GM12878 (cell line): ENCODE measurements at regions not wholly inside any gene's neighbourhood (a gene's known extent, or its start where the extent isn't known, plus 50 kb on each side); places are given as distances from the start of the nearest gene placed in this dataset.

Source experiments
- ATAC-seq: fragments of 200-7000 bp; cut with Tn5 transposase; 3 replicates; pipeline ENCODE4 v1.9.1; 2020; ENCODE audit warnings: mild to moderate bottlenecking, moderate library complexity
- BruUV-seq: library from RNA; stranded (reverse); fragments of 400-500 nt; replicated peaks from 2 replicates; lab custom pipeline; 2021; lab: Mats Ljungman, UMichigan
- CTCF ChIA-PET: fragments of 300-600 bp; sonication (Branson Sonifier 250); formaldehyde crosslinking; extraction: SDS; loops from one replicate; lab custom pipeline; 2021; ENCODE audit warnings: inconsistent platforms; lab: Yijun Ruan, JAX
- POLR2A ChIA-PET: fragments of 350-600 bp; formaldehyde crosslinking; extraction: SDS; loops from one replicate; lab custom pipeline; 2021; ENCODE audit warnings: inconsistent platforms; lab: Charles Lee
- RAD21 ChIA-PET: fragments of 300-600 bp; sonication (Branson Sonifier 250); formaldehyde crosslinking; loops from one replicate; lab custom pipeline; 2023; ENCODE audit warnings: antibody characterized with exemption; ENCODE audit not compliant: unreplicated experiment; lab: Charles Lee
- SMC1A ChIA-PET: fragments of 300-600 bp; sonication (Branson Sonifier 250); formaldehyde crosslinking; loops from one replicate; lab custom pipeline; 2023; ENCODE audit not compliant: unreplicated experiment, uncharacterized antibody; lab: Charles Lee
- DNase-seq: peaks from one replicate; pipeline ENCODE4 v3.0.0-alpha.2; 2011; ENCODE audit warnings: low read depth, low spot score
- FAIRE-seq: peaks from 3 replicates; lab custom pipeline; 2011; peaks lifted over from hg19 to GRCh38; lab: Jason Lieb, UNC
- H2AFZ ChIP-seq: 2 replicates; pipeline ENCODE4 v1.6.0; 2011; ENCODE audit warnings: low read depth, low read length, control low read depth; ENCODE audit not compliant: control insufficient read depth
- H3K27ac ChIP-seq: 2 replicates; pipeline ENCODE4 v1.5.1; 2011; ENCODE audit warnings: control low read depth; ENCODE audit not compliant: control insufficient read depth, insufficient read depth
- H3K27me3 ChIP-seq, 2 experiments: replicated peaks in 1 of 2; 2 replicates each; pipeline versions ENCODE4 v1.6.0 to v1.6.1; 2011; ENCODE audit warnings: low read length in 1 of 2; ENCODE audit not compliant: control insufficient read depth in 2 of 2, insufficient read depth in 2 of 2
- H3K36me3 ChIP-seq, 2 experiments: 2 replicates each; pipeline ENCODE4 v1.5.1; 2011; ENCODE audit warnings: low read length in 1 of 2; ENCODE audit not compliant: control insufficient read depth in 2 of 2, insufficient read depth in 2 of 2
- H3K4me1 ChIP-seq: 2 replicates; pipeline ENCODE4 v1.6.1; 2011; ENCODE audit warnings: mild to moderate bottlenecking, low read length, moderate library complexity, mixed read lengths; ENCODE audit not compliant: control insufficient read depth, insufficient read depth
- H3K4me2 ChIP-seq: 2 replicates; pipeline ENCODE4 v1.6.0; 2011; ENCODE audit warnings: control low read depth; ENCODE audit not compliant: control insufficient read depth, insufficient read depth
- H3K4me3 ChIP-seq: fragments of 200-600 bp; sonication (generic); 2 replicates; pipeline ENCODE4 v1.5.1; 2016
- H3K79me2 ChIP-seq: 2 replicates; pipeline ENCODE4 v1.6.0; 2011; ENCODE audit warnings: low read length; ENCODE audit not compliant: control insufficient read depth, insufficient read depth
- H3K9ac ChIP-seq: 2 replicates; pipeline ENCODE4 v1.8.0; 2011; ENCODE audit warnings: low read length, control low read depth, mixed read lengths; ENCODE audit not compliant: control insufficient read depth, insufficient read depth
- H3K9me3 ChIP-seq: replicated peaks from 3 replicates; pipeline ENCODE4 v1.5.1; 2011; ENCODE audit warnings: mild to moderate bottlenecking, low read length; ENCODE audit not compliant: control insufficient read depth, insufficient read depth
- H4K20me1 ChIP-seq: 2 replicates; pipeline ENCODE4 v1.6.0; 2011; ENCODE audit not compliant: control insufficient read depth, insufficient read depth
- EZH2 ChIP-seq: IDR thresholded peaks from 2 replicates; pipeline ENCODE4 v1.6.1; 2012; ENCODE audit warnings: low read depth, mild to moderate bottlenecking, control low read depth, inconsistent platforms, low read length, borderline replicate concordance; ENCODE audit not compliant: control insufficient read depth
- LARP7 ChIP-seq: fragments of 450-650 bp; IDR thresholded peaks from 2 replicates; pipeline ENCODE4 v1.6.1; 2017; ENCODE audit warnings: mild to moderate bottlenecking
- MYB ChIP-seq: fragments of 150-350 bp; IDR thresholded peaks from 2 replicates; pipeline ENCODE4 v1.6.1; 2014; ENCODE audit warnings: mild to moderate bottlenecking, low read depth, low read length, borderline replicate concordance
- PAX8 ChIP-seq: fragments of 450-650 bp; IDR thresholded peaks from 2 replicates; pipeline ENCODE4 v1.6.1; 2017; ENCODE audit warnings: mild to moderate bottlenecking, moderate library complexity
- SP1 ChIP-seq: IDR thresholded peaks from one replicate; pipeline ENCODE4 v1.6.1; 2011; ENCODE audit warnings: low read depth, low read length
- SRF ChIP-seq, 2 experiments: IDR thresholded peaks; 2 replicates each; pipeline ENCODE4 v1.6.1; 2011; ENCODE audit warnings: low read depth in 2 of 2, low read length in 2 of 2, mild to moderate bottlenecking in 1 of 2, moderate library complexity in 1 of 2
- TCF3 ChIP-seq: IDR thresholded peaks from 2 replicates; pipeline ENCODE4 v1.6.1; 2012; ENCODE audit warnings: low read depth, mild to moderate bottlenecking, low read length, borderline replicate concordance; ENCODE audit not compliant: insufficient read depth
- WGBS: methylation state at CpG from one replicate; pipeline ENCODE4 v1.1.6; 2016; ENCODE audit warnings: low lambda C conversion rate; ENCODE audit not compliant: insufficient replicate concordance, insufficient coverage; ENCODE audit errors: missing lambda C conversion rate; 5-methylcytosine and 5-hydroxymethylcytosine counted together
- in situ Hi-C: fragments of 300-500 bp; cut with MboI; formaldehyde crosslinking; loops from 9 replicates; pipeline ENCODE4 v1.14.3; 2018; ENCODE audit warnings: mixed read lengths
- intact Hi-C: fragments of 100-400 bp; cut with micrococcal nuclease; formaldehyde crosslinking; loops from one replicate; pipeline ENCODE4 v1.14.2; 2022; ENCODE audit not compliant: unreplicated experiment
- TF ChIP-seq, protein P1 (sequence below): fragments of 450-650 bp; IDR thresholded peaks from 2 replicates; pipeline ENCODE4 v1.6.1; 2016; ENCODE audit warnings: mild to moderate bottlenecking, moderate library complexity, borderline replicate concordance
- TF ChIP-seq, protein P2 (sequence below): fragments of 150-350 bp; IDR thresholded peaks from 2 replicates; pipeline ENCODE4 v1.6.1; 2016; ENCODE audit warnings: low read depth, low read length
- TF ChIP-seq, protein P3 (sequence below): fragments of 450-650 bp; IDR thresholded peaks from 2 replicates; pipeline ENCODE4 v1.6.1; 2016; ENCODE audit warnings: mild to moderate bottlenecking

- ChIA-PET RAD21 (no interaction called here), POLR2A (no interaction called here), CTCF (interaction anchor here (0.6 to 0.7 kb wide), 2 partner anchors 10 to 47 kb away, joined by 3 to 4 read pairs; no protein-coding TSS in a partner anchor), SMC1A (no interaction called here)
- Histone ChIP-seq H3K4me2 (no peak overlapping the region), H3K9me3 (no peaks in the 10 kb centered on the region), H4K20me1 (no peaks in the 10 kb centered on the region), H3K79me2 (no peaks in the 10 kb centered on the region), H3K27ac (no peak overlapping the region), H3K36me3 (no peaks in the 10 kb centered on the region), H2AFZ (no peak overlapping the region), H3K4me3 (no peak overlapping the region), H3K4me1 (no peaks in the 10 kb centered on the region), H3K27me3 (no peaks in the 10 kb centered on the region), H3K9ac (no peak overlapping the region)
- BruUV-seq: no TSS peak
- DNase-seq (no peak), FAIRE-seq (no peak), ATAC-seq (no peak)
- TF ChIP-seq, protein P1, sequence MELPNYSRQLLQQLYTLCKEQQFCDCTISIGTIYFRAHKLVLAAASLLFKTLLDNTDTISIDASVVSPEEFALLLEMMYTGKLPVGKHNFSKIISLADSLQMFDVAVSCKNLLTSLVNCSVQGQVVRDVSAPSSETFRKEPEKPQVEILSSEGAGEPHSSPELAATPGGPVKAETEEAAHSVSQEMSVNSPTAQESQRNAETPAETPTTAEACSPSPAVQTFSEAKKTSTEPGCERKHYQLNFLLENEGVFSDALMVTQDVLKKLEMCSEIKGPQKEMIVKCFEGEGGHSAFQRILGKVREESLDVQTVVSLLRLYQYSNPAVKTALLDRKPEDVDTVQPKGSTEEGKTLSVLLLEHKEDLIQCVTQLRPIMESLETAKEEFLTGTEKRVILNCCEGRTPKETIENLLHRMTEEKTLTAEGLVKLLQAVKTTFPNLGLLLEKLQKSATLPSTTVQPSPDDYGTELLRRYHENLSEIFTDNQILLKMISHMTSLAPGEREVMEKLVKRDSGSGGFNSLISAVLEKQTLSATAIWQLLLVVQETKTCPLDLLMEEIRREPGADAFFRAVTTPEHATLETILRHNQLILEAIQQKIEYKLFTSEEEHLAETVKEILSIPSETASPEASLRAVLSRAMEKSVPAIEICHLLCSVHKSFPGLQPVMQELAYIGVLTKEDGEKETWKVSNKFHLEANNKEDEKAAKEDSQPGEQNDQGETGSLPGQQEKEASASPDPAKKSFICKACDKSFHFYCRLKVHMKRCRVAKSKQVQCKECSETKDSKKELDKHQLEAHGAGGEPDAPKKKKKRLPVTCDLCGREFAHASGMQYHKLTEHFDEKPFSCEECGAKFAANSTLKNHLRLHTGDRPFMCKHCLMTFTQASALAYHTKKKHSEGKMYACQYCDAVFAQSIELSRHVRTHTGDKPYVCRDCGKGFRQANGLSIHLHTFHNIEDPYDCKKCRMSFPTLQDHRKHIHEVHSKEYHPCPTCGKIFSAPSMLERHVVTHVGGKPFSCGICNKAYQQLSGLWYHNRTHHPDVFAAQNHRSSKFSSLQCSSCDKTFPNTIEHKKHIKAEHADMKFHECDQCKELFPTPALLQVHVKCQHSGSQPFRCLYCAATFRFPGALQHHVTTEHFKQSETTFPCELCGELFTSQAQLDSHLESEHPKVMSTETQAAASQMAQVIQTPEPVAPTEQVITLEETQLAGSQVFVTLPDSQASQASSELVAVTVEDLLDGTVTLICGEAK: no peak
- TF ChIP-seq SP1 (no peak), EZH2 (no peak), MYB (no peak), LARP7 (no peak), PAX8 (no peak), TCF3 (no peak), SRF (IDR thresholded peaks at IDR 0.05; ENCODE audit: low read depth in 2 of 2, low read length in 2 of 2) (no peak)
- TF ChIP-seq, protein P2, sequence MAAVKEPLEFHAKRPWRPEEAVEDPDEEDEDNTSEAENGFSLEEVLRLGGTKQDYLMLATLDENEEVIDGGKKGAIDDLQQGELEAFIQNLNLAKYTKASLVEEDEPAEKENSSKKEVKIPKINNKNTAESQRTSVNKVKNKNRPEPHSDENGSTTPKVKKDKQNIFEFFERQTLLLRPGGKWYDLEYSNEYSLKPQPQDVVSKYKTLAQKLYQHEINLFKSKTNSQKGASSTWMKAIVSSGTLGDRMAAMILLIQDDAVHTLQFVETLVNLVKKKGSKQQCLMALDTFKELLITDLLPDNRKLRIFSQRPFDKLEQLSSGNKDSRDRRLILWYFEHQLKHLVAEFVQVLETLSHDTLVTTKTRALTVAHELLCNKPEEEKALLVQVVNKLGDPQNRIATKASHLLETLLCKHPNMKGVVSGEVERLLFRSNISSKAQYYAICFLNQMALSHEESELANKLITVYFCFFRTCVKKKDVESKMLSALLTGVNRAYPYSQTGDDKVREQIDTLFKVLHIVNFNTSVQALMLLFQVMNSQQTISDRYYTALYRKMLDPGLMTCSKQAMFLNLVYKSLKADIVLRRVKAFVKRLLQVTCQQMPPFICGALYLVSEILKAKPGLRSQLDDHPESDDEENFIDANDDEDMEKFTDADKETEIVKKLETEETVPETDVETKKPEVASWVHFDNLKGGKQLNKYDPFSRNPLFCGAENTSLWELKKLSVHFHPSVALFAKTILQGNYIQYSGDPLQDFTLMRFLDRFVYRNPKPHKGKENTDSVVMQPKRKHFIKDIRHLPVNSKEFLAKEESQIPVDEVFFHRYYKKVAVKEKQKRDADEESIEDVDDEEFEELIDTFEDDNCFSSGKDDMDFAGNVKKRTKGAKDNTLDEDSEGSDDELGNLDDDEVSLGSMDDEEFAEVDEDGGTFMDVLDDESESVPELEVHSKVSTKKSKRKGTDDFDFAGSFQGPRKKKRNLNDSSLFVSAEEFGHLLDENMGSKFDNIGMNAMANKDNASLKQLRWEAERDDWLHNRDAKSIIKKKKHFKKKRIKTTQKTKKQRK: no peak
- TF ChIP-seq, protein P3, sequence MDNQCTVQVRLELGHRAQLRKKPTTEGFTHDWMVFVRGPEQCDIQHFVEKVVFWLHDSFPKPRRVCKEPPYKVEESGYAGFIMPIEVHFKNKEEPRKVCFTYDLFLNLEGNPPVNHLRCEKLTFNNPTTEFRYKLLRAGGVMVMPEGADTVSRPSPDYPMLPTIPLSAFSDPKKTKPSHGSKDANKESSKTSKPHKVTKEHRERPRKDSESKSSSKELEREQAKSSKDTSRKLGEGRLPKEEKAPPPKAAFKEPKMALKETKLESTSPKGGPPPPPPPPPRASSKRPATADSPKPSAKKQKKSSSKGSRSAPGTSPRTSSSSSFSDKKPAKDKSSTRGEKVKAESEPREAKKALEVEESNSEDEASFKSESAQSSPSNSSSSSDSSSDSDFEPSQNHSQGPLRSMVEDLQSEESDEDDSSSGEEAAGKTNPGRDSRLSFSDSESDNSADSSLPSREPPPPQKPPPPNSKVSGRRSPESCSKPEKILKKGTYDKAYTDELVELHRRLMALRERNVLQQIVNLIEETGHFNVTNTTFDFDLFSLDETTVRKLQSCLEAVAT: no peak
- in situ Hi-C loops: no loop called here
- intact Hi-C loops: no loop called here
- WGBS: 0% methylated on average over 1 of the region's 1 CpG
Measured at GRCh38 chr11:57085611-57086010, 96.1 kb upstream of the LRRC55 start.
